Vagina (tissue), 2 donors: ENCODE measurements at regions not wholly inside any gene's neighbourhood (a gene's known extent, or its start where the extent isn't known, plus 50 kb on each side); places are given as distances from the start of the nearest gene placed in this dataset.

Source experiments
- CTCF ChIP-seq, 3 experiments: fragments of 450-650 bp in 2 of 3; fragments of 200-600 bp in 1 of 3; sonication (generic) in 1 of 3; IDR thresholded peaks; one replicate each; pipeline ENCODE4 v1.5.1; 2017 to 2019; ENCODE audit warnings: antibody characterized with exemption in 3 of 3, mild to moderate bottlenecking in 2 of 3, moderate library complexity in 2 of 3
- POLR2A ChIP-seq, 2 donors: fragments of 450-650 bp; IDR thresholded peaks; one replicate each; pipeline ENCODE4 v1.6.1; 2017; ENCODE audit warnings: antibody characterized with exemption in 2 of 2, mild to moderate bottlenecking in 2 of 2, moderate library complexity in 2 of 2
- POLR2AphosphoS5 ChIP-seq, 2 donors: sonication (generic); formaldehyde crosslinking; IDR thresholded peaks; one replicate each; pipeline ENCODE4 v1.9.0; 2017; ENCODE audit warnings: antibody characterized with exemption in 2 of 2, mild to moderate bottlenecking in 2 of 2, low read depth in 1 of 2; ENCODE audit not compliant: insufficient read depth in 1 of 2

- TF ChIP-seq CTCF (IDR thresholded peaks at IDR 0.05), result no peak
- no peak for TF ChIP-seq POLR2A (IDR thresholded peaks at IDR 0.05)
- no peak for TF ChIP-seq POLR2AphosphoS5 (IDR thresholded peaks at IDR 0.05; ENCODE audit: insufficient read depth in 1 of 2, low read depth in 1 of 2)
Observed at GRCh38 chr14:99325591-99325990, 53.6 kb upstream of the BCL11B start.
